ENCODE measurements at regions not wholly inside any gene's neighbourhood (a gene's known extent, or its start where the extent isn't known, plus 50 kb on each side); places are given as distances from the start of the nearest gene placed in this dataset.

DNA sequence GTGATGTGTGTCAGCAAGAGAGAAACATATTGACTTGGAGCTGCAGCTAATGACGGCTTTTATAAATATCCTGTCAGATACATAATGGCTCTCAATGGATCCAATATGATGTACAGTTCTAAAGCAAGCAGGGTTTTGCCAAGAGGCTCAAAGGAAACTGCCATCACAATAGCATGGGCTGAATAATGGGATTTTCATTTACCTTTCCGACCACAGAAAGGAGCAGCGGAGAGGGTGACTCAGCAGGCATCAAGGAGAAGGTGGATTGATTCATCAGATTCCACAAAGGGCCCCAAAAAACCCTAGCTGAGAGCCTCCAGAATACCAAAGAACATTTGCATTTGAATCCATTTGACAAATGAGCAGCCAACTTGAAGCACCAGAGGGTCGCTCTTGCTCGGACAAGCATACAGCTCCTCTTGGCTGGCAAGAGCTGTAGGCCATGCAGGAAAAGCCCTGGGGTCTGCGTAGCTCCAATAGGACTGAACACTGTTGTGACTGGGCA is 355.7 kb upstream of the NOCT start:
- TF ChIP-seq, protein P1, sequence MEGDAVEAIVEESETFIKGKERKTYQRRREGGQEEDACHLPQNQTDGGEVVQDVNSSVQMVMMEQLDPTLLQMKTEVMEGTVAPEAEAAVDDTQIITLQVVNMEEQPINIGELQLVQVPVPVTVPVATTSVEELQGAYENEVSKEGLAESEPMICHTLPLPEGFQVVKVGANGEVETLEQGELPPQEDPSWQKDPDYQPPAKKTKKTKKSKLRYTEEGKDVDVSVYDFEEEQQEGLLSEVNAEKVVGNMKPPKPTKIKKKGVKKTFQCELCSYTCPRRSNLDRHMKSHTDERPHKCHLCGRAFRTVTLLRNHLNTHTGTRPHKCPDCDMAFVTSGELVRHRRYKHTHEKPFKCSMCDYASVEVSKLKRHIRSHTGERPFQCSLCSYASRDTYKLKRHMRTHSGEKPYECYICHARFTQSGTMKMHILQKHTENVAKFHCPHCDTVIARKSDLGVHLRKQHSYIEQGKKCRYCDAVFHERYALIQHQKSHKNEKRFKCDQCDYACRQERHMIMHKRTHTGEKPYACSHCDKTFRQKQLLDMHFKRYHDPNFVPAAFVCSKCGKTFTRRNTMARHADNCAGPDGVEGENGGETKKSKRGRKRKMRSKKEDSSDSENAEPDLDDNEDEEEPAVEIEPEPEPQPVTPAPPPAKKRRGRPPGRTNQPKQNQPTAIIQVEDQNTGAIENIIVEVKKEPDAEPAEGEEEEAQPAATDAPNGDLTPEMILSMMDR (IDR thresholded peaks at IDR 0.05): no peak
- TF ChIP-seq POLR2A (IDR thresholded peaks at IDR 0.05; ENCODE audit: low read depth): no peak
- no peak for TF ChIP-seq POLR2AphosphoS5 (IDR thresholded peaks at IDR 0.05)
- TF ChIP-seq EP300 (IDR thresholded peaks at IDR 0.05): no peak

Measured in esophagus muscularis mucosa (tissue), 4 donors.